NT2/D1 (cell line): ENCODE measurements at regions not wholly inside any gene's neighbourhood (a gene's known extent, or its start where the extent isn't known, plus 50 kb on each side); places are given as distances from the start of the nearest gene placed in this dataset.

Experiments
- SUZ12 ChIP-seq: IDR thresholded peaks from 2 replicates; pipeline ENCODE4 v1.6.1; 2011; ENCODE audit not compliant: insufficient read length, insufficient read depth; ENCODE audit errors: extremely low read depth
- YY1 ChIP-seq: IDR thresholded peaks from 2 replicates; pipeline ENCODE4 v1.6.1; 2011; ENCODE audit not compliant: insufficient read length, insufficient read depth
- ZNF274 ChIP-seq: IDR thresholded peaks from 2 replicates; pipeline ENCODE4 v1.6.1; 2011; ENCODE audit warnings: mild to moderate bottlenecking, low read depth, low read length

GRCh38 chr18:29157905-29158304 is 981.0 kb upstream of the CDH2 start:
- TF ChIP-seq YY1 (no peak), SUZ12 (no peak), ZNF274 (no peak)
